ENCODE measurements at regions not wholly inside any gene's neighbourhood (a gene's known extent, or its start where the extent isn't known, plus 50 kb on each side); places are given as distances from the start of the nearest gene placed in this dataset.

- TF ChIP-seq CTCF (IDR thresholded peaks at IDR 0.05; ENCODE audit: borderline replicate concordance, extremely low read depth, low read length, poor library complexity, severe bottlenecking) (no peak), EZH2 (IDR thresholded peaks at IDR 0.05; ENCODE audit: borderline replicate concordance, low read depth, low read length, severe bottlenecking) (no peak)
Observed at GRCh38 chr6:19452495-19452894, 384.7 kb upstream of the ID4 start.
